SH-SY5Y (cell line): ENCODE measurements at regions not wholly inside any gene's neighbourhood (a gene's known extent, or its start where the extent isn't known, plus 50 kb on each side); places are given as distances from the start of the nearest gene placed in this dataset.

ENCODE experiments used
- GATA2 ChIP-seq: IDR thresholded peaks from 2 replicates; pipeline ENCODE4 v1.6.1; 2011; ENCODE audit warnings: mild to moderate bottlenecking, low read depth, low read length
- GATA3 ChIP-seq: IDR thresholded peaks from 2 replicates; pipeline ENCODE4 v1.6.1; 2011; ENCODE audit warnings: low read depth, mild to moderate bottlenecking, low read length, moderate library complexity

GRCh38 chr14:99035712-99036610 is 236.0 kb downstream of the BCL11B start:
- TF ChIP-seq GATA3 (no peak), GATA2 (no peak)
